H1 (cell line): ENCODE measurements at regions not wholly inside any gene's neighbourhood (a gene's known extent, or its start where the extent isn't known, plus 50 kb on each side); places are given as distances from the start of the nearest gene placed in this dataset.
"Not testable (repeated sequence)": the region's sequence is repeated elsewhere in the genome, so short reads cannot be mapped to it uniquely, and the experiment has no call there.

Source experiments
- CTCF ChIA-PET: fragments of 300-600 bp; sonication (Branson Sonifier 250); formaldehyde crosslinking; loops from one replicate; lab custom pipeline; 2021; ENCODE audit not compliant: partially characterized antibody; lab: Charles Lee
- POLR2A ChIA-PET: fragments of 300-600 bp; sonication (Branson Sonifier 250); formaldehyde crosslinking; loops from one replicate; lab custom pipeline; 2021; ENCODE audit warnings: inconsistent platforms; ENCODE audit not compliant: partially characterized antibody; lab: Charles Lee
- DNase-seq, 2 experiments: peaks; one replicate each; pipeline versions ENCODE4 v3.0.0 to v3.0.0-alpha.2; 2010 to 2022; ENCODE audit warnings: low spot score in 2 of 2, low read depth in 1 of 2, mixed read lengths in 1 of 2
- FAIRE-seq: peaks from 2 replicates; lab custom pipeline; 2011; peaks lifted over from hg19 to GRCh38; lab: Jason Lieb, UNC
- H2AFZ ChIP-seq: 2 replicates; pipeline ENCODE4 v1.8.1; 2012; ENCODE audit warnings: low read length, inconsistent platforms
- H2AK5ac ChIP-seq: 2 replicates; pipeline ENCODE4 v1.6.1; 2013; ENCODE audit warnings: low read depth, low read length
- H2BK120ac ChIP-seq: replicated peaks from 2 replicates; pipeline ENCODE3; 2013; ENCODE audit warnings: low read depth, low read length, inconsistent platforms
- H2BK12ac ChIP-seq: 2 replicates; pipeline ENCODE4 v1.6.1; 2013; ENCODE audit warnings: low read depth, low read length
- H2BK15ac ChIP-seq: 2 replicates; pipeline ENCODE4 v1.6.1; 2013; ENCODE audit warnings: low read length
- H2BK20ac ChIP-seq: 2 replicates; pipeline ENCODE4 v1.6.1; 2013; ENCODE audit warnings: low read length
- H2BK5ac ChIP-seq: 2 replicates; pipeline ENCODE4 v1.6.1; 2013; ENCODE audit warnings: low read depth, low read length
- H3K14ac ChIP-seq: 2 replicates; pipeline ENCODE4 v1.6.1; 2013; ENCODE audit warnings: inconsistent platforms; ENCODE audit not compliant: insufficient read length
- H3K18ac ChIP-seq: 2 replicates; pipeline ENCODE4 v1.6.1; 2013; ENCODE audit warnings: low read length; ENCODE audit errors: extremely low read depth
- H3K23ac ChIP-seq: 2 replicates; pipeline ENCODE4 v1.6.1; 2013; ENCODE audit warnings: inconsistent platforms; ENCODE audit not compliant: insufficient read length
- H3K23me2 ChIP-seq: 2 replicates; pipeline ENCODE4 v1.6.1; 2013; ENCODE audit warnings: low read depth, low read length
- H3K27ac ChIP-seq: 2 replicates; pipeline ENCODE4 v1.6.1; 2011; ENCODE audit warnings: low read depth, low read length, inconsistent platforms
- H3K27me3 ChIP-seq, 4 experiments: replicated peaks in 1 of 4; 1 replicate in 1 of 4; 2 replicates in 3 of 4; pipeline versions ENCODE4 v1.6.1 to v1.8.1; 2011 to 2013; ENCODE audit warnings: low read length in 3 of 4, mild to moderate bottlenecking in 3 of 4, inconsistent platforms in 2 of 4, mixed read lengths in 2 of 4, moderate library complexity in 1 of 4; ENCODE audit not compliant: control insufficient read depth in 3 of 4, insufficient read depth in 3 of 4; ENCODE audit errors: extremely low read depth in 1 of 4
- H3K36me3 ChIP-seq, 4 experiments: 2 replicates each; pipeline versions ENCODE4 v1.6.1 to v1.8.1; 2011 to 2013; ENCODE audit warnings: mild to moderate bottlenecking in 4 of 4, low read length in 3 of 4, moderate library complexity in 2 of 4, control low read depth in 1 of 4, inconsistent platforms in 1 of 4; ENCODE audit not compliant: insufficient read depth in 4 of 4, control insufficient read depth in 2 of 4
- H3K4ac ChIP-seq: replicated peaks from 2 replicates; pipeline ENCODE3; 2013; ENCODE audit warnings: low read length, low read depth, mixed read lengths, inconsistent platforms; ENCODE audit not compliant: insufficient read length
- H3K4me1 ChIP-seq, 4 experiments: replicated peaks in 1 of 4; 1 replicate in 1 of 4; 2 replicates in 3 of 4; pipeline versions ENCODE4 v1.6.1 to v1.8.1; 2011 to 2013; ENCODE audit warnings: low read length in 3 of 4, inconsistent platforms in 2 of 4, mixed read lengths in 1 of 4; ENCODE audit not compliant: insufficient read depth in 4 of 4, control insufficient read depth in 3 of 4
- H3K4me2 ChIP-seq, 2 experiments: 2 replicates each; pipeline versions ENCODE4 v1.6.1 to v1.8.1; 2011 to 2013; ENCODE audit warnings: low read depth in 2 of 2, low read length in 2 of 2, control low read depth in 1 of 2, inconsistent platforms in 1 of 2, mild to moderate bottlenecking in 1 of 2; ENCODE audit not compliant: insufficient read depth in 1 of 2
- H3K4me3 ChIP-seq, 4 experiments: fragments of 200-600, 300-600 bp in 1 of 4; sonication (generic), shearing (Covaris generic), sonication (Bioruptor Twin) in 1 of 4; 2 replicates each; pipeline versions ENCODE4 v1.5.1 to v1.8.1; 2011 to 2016; ENCODE audit warnings: low read length in 4 of 4, low read depth in 3 of 4, control low read depth in 2 of 4, inconsistent platforms in 2 of 4, mild to moderate bottlenecking in 2 of 4, mixed read lengths in 1 of 4, moderate library complexity in 1 of 4; ENCODE audit not compliant: insufficient read depth in 2 of 4; ENCODE audit errors: extremely low read depth in 1 of 4
- H3K56ac ChIP-seq: replicated peaks from 2 replicates; pipeline ENCODE3; 2013; ENCODE audit warnings: low read depth, mild to moderate bottlenecking, mixed read lengths, low read length, inconsistent platforms; ENCODE audit not compliant: insufficient read length
- H3K79me1 ChIP-seq: 2 replicates; pipeline ENCODE4 v1.6.1; 2013; ENCODE audit warnings: low read depth, low read length, control low read depth
- H3K79me2 ChIP-seq, 2 experiments: 2 replicates each; pipeline versions ENCODE4 v1.6.1 to v1.8.1; 2012 to 2013; ENCODE audit warnings: low read length in 2 of 2, mild to moderate bottlenecking in 2 of 2, inconsistent platforms in 1 of 2; ENCODE audit not compliant: insufficient read depth in 2 of 2, control insufficient read depth in 1 of 2
- H3K9ac ChIP-seq, 4 experiments: replicated peaks in 1 of 4; 1 replicate in 1 of 4; 2 replicates in 3 of 4; pipeline versions ENCODE4 v1.6.1 to v1.8.1; 2011 to 2013; ENCODE audit warnings: low read depth in 3 of 4, low read length in 3 of 4, control low read depth in 2 of 4, mild to moderate bottlenecking in 2 of 4, moderate library complexity in 2 of 4, inconsistent platforms in 1 of 4; ENCODE audit errors: extremely low read depth in 1 of 4
- H3K9me3 ChIP-seq, 2 experiments: 2 replicates each; pipeline versions ENCODE4 v1.6.1 to v1.8.1; 2012 to 2013; ENCODE audit warnings: mild to moderate bottlenecking in 2 of 2, moderate library complexity in 2 of 2, control low read depth in 1 of 2, inconsistent platforms in 1 of 2, low read depth in 1 of 2, low read length in 1 of 2, mixed read lengths in 1 of 2; ENCODE audit not compliant: insufficient read depth in 2 of 2
- H4K20me1 ChIP-seq, 2 experiments: replicated peaks in 1 of 2; 2 replicates each; pipeline versions ENCODE3 to v1.8.1; 2011 to 2013; ENCODE audit warnings: inconsistent platforms in 2 of 2, low read length in 2 of 2, mild to moderate bottlenecking in 1 of 2; ENCODE audit not compliant: insufficient read depth in 2 of 2, control insufficient read depth in 1 of 2
- H4K5ac ChIP-seq: 2 replicates; pipeline ENCODE4 v1.6.1; 2013; ENCODE audit warnings: low read length, low read depth, mixed read lengths, inconsistent platforms; ENCODE audit not compliant: insufficient read length
- H4K8ac ChIP-seq: 2 replicates; pipeline ENCODE4 v1.8.0; 2013; ENCODE audit warnings: mild to moderate bottlenecking, moderate library complexity, low read length, inconsistent platforms; ENCODE audit not compliant: insufficient read depth; ENCODE audit errors: extremely low read depth
- H4K91ac ChIP-seq: replicated peaks from 2 replicates; pipeline ENCODE3; 2013; ENCODE audit warnings: low read length, mixed read lengths, inconsistent platforms; ENCODE audit not compliant: insufficient read length
- BCL11A ChIP-seq, 2 experiments: IDR thresholded peaks; one replicate each; pipeline ENCODE4 v1.6.1; 2011; ENCODE audit warnings: low read depth in 2 of 2, low read length in 2 of 2, mild to moderate bottlenecking in 2 of 2
- TCF12 ChIP-seq: IDR thresholded peaks from 2 replicates; pipeline ENCODE4 v1.6.1; 2011; ENCODE audit warnings: low read depth, mild to moderate bottlenecking, low read length
- WGBS, 2 experiments: shearing (Covaris generic) in 1 of 2; methylation state at CpG; one replicate each; pipeline versions ENCODE4 v1.1.6 to v1.1.7; 2013 to 2015; ENCODE audit warnings: low lambda C conversion rate in 2 of 2, mixed read lengths in 2 of 2, inconsistent platforms in 1 of 2, low coverage in 1 of 2, missing lambda C conversion rate in 1 of 2; ENCODE audit not compliant: insufficient replicate concordance in 2 of 2, insufficient coverage in 1 of 2, insufficient read length in 1 of 2; ENCODE audit errors: extremely low coverage in 1 of 2, missing lambda C conversion rate in 1 of 2; 5-methylcytosine and 5-hydroxymethylcytosine counted together

GRCh38 chr20:56916345-56916622 is 287.2 kb downstream of the TFAP2C start:
- Histone ChIP-seq H2BK15ac (no peak overlapping the region), H2BK20ac (no peak overlapping the region), H3K27me3 (peaks cover 0 to 6% (median 4%) of the 10 kb centered on the region in 4 experiments; a peak in 4 of 7 replicates), H3K4me1 (no peaks in the 10 kb centered on the region; a peak in 1 of 7 replicates), H2BK120ac (no peak overlapping the region), H3K79me2 (no peaks in the 10 kb centered on the region), H3K79me1 (no peaks in the 10 kb centered on the region), H3K9ac (no peak overlapping the region), H4K8ac (no peak overlapping the region; the same call in 1 of the 2 replicates), H3K4me2 (no peak overlapping the region), H3K18ac (no peak overlapping the region), H3K4ac (no peak overlapping the region), H3K4me3 (no peak overlapping the region), H2AK5ac (no peak overlapping the region), H3K23ac (no peak overlapping the region), H3K23me2 (no peaks in the 10 kb centered on the region), H3K27ac (no peak overlapping the region), H2BK5ac (no peak overlapping the region), H3K9me3 (peaks cover 0 to 5% of the 10 kb centered on the region in 2 experiments; a peak in 1 of 4 replicates), H2AFZ (no peak overlapping the region), H3K56ac (no peak overlapping the region), H2BK12ac (no peak overlapping the region), H4K5ac (no peak overlapping the region), H4K20me1 (no peaks in the 10 kb centered on the region), H3K36me3 (no peaks in the 10 kb centered on the region), H4K91ac (no peak overlapping the region), H3K14ac (no peak overlapping the region)
- TF ChIP-seq BCL11A (IDR thresholded peaks at IDR 0.05; ENCODE audit: low read depth in 2 of 2, low read length in 2 of 2) (no peak), TCF12 (no peak)
- FAIRE-seq, result no peak
- ChIA-PET CTCF (no interaction called here), POLR2A (no interaction called here)
- 92% methylated on average over 10 of the region's 10 CpGs; no CpG with 5 or more reads in 1 of the 2 experiments for WGBS, 2 experiments
- DNase-seq, result no peak

GRCh38 chr20:56920041-56920440 is 290.9 kb downstream of the TFAP2C start:
- DNase-seq, H3K27ac ChIP-seq, H3K23me2 ChIP-seq, H2BK15ac ChIP-seq, POLR2A ChIA-PET, H3K14ac ChIP-seq, H2BK5ac ChIP-seq, H3K79me2 ChIP-seq, H3K18ac ChIP-seq, H3K4ac ChIP-seq, H3K23ac ChIP-seq, H4K8ac ChIP-seq, H3K36me3 ChIP-seq, FAIRE-seq, H3K9me3 ChIP-seq, H3K56ac ChIP-seq, H2AFZ ChIP-seq, H3K4me1 ChIP-seq, H4K91ac ChIP-seq, H3K9ac ChIP-seq, H3K4me2 ChIP-seq, H4K20me1 ChIP-seq, H2BK120ac ChIP-seq, H2BK12ac ChIP-seq, H2AK5ac ChIP-seq, H3K79me1 ChIP-seq, H2BK20ac ChIP-seq, H3K4me3 ChIP-seq, H4K5ac ChIP-seq: not testable (repeated sequence)
- CTCF ChIA-PET, result interaction anchor here (1.0 to 1.5 kb wide), 2 partner anchors 54 to 85 kb away, joined by 3 read pairs; no protein-coding TSS in a partner anchor
- peaks cover 8 to 32% (median 28%) of the 10 kb centered on the region in 4 experiments for H3K27me3 ChIP-seq
- WGBS, 2 experiments, result 93% methylated on average over 4 of the region's 4 CpGs; no CpG with 5 or more reads in 1 of the 2 experiments
